Ovary (tissue), 7 donors: ENCODE measurements at regions not wholly inside any gene's neighbourhood (a gene's known extent, or its start where the extent isn't known, plus 50 kb on each side); places are given as distances from the start of the nearest gene placed in this dataset.

ENCODE experiments used
- DNase-seq, 5 donors: peaks; one replicate each; pipeline ENCODE4 v3.0.0-alpha.2; 2019 to 2020
- H3K27ac ChIP-seq, 2 donors: fragments of 200-600 bp; one replicate each; pipeline versions ENCODE4 v1.5.1 to v1.8.0; 2019 to 2022
- H3K27me3 ChIP-seq: fragments of 200-600 bp; one replicate; pipeline ENCODE4 v1.8.0; 2022
- H3K36me3 ChIP-seq: fragments of 200-600 bp; sonication (generic); one replicate; pipeline ENCODE4 v1.5.1; 2019
- H3K4me1 ChIP-seq: one replicate; pipeline ENCODE4 v1.8.1; 2013; ENCODE audit warnings: mild to moderate bottlenecking, moderate library complexity; ENCODE audit not compliant: insufficient read depth
- H3K4me3 ChIP-seq: fragments of 200-600 bp; sonication (generic); one replicate; pipeline ENCODE4 v1.5.1; 2017
- H3K9me3 ChIP-seq, 2 donors: fragments of 200-600 bp in 1 of 2; sonication (generic) in 1 of 2; one replicate each; pipeline versions ENCODE4 v1.5.1 to v1.8.1; 2013 to 2019; ENCODE audit warnings: mild to moderate bottlenecking in 1 of 2, moderate library complexity in 1 of 2
- CTCF ChIP-seq, 3 donors: fragments of 450-650 bp in 2 of 3; fragments of 200-600 bp in 1 of 3; IDR thresholded peaks; one replicate each; pipeline versions ENCODE4 v1.5.1 to v1.8.0; 2016 to 2022; ENCODE audit warnings: antibody characterized with exemption in 3 of 3, mild to moderate bottlenecking in 1 of 3
- EP300 ChIP-seq: sonication (generic); formaldehyde crosslinking; IDR thresholded peaks from one replicate; pipeline ENCODE4 v1.6.1; 2017; ENCODE audit warnings: antibody characterized with exemption
- POLR2A ChIP-seq: fragments of 450-650 bp; IDR thresholded peaks from one replicate; pipeline ENCODE4 v1.6.1; 2017; ENCODE audit warnings: antibody characterized with exemption, mild to moderate bottlenecking, moderate library complexity
- WGBS, 3 donors: extraction: QIAGEN DNeasy Blood & Tissue Kit in 1 of 3; methylation state at CpG; one replicate each; pipeline versions ENCODE4 v1.1.5 to v1.1.7; 2013 to 2017; 5-methylcytosine and 5-hydroxymethylcytosine counted together
- intact Hi-C, 4 donors: fragments of 100-400 bp; cut with DNase I; formaldehyde crosslinking; loops; one replicate each; pipeline versions ENCODE4 v1.11.0 to v1.15.1; 2022 to 2023
- donor health status: DM: no; HTN: no; CAD: no; lungs with moderate emphysema.
- donor health status: DM: no; HTN: no; CAD: no.
- donor health status: Bipolar disorder and iron deficiency.
- donor health status: DM: no; HTN: no; CAD: no.
- donor health status: DM: yes; HTN: yes; CAD: no.

DNA sequence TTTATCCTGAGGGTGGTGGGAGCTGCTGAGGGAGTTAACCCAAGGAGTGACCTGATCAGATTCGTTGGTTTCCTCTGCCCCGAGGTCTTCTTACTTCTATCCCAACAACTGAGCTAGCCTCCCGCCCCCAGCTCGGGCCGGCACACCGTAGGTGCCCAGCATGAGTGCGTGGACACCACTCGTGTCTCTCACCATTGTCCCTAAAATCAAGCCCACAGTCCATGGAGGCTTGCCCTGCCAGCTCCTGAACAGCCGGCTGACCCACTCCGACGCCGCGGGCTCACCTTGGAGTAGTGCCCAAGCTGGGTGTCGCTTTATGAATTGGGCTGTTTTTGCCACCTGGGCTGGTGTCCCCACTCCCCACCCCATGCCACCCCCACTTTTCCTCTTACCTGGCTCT lies 59.0 kb upstream of the CCDC167 start:
- Histone ChIP-seq H3K4me1 (peaks cover 3% of the 10 kb centered on the region), H3K9me3 (no peaks in the 10 kb centered on the region), H3K27ac (no peak overlapping the region), H3K4me3 (no peak overlapping the region), H3K27me3 (no peaks in the 10 kb centered on the region), H3K36me3 (no peaks in the 10 kb centered on the region)
- TF ChIP-seq POLR2A (no peak), EP300 (no peak), CTCF (IDR thresholded peaks at IDR 0.05) (no peak)
- WGBS, 3 donors = 76 to 83% (median 83%) methylated on average over 14 of the region's 14 CpGs
- DNase-seq = no peak
- intact Hi-C loops = no loop called here

GRCh38 chr6:37558168-37558567 lies 58.5 kb upstream of the CCDC167 start:
- 85 to 91% (median 86%) methylated on average over 5 of the region's 5 CpGs for WGBS, 3 donors
- no peaks in the 10 kb centered on the region for H3K27me3 ChIP-seq

GRCh38 chr6:37557645-37558114 lies 58.0 kb upstream of the CCDC167 start:
- intact Hi-C loops = no loop called here

More at GRCh38 chr6:37558168-37558567, 58.5 kb upstream of the CCDC167 start:
- Histone ChIP-seq H3K4me3 (no peak overlapping the region), H3K4me1 (peaks cover 3% of the 10 kb centered on the region), H3K27ac (no peak overlapping the region), H3K9me3 (no peaks in the 10 kb centered on the region), H3K36me3 (no peaks in the 10 kb centered on the region)
- TF ChIP-seq POLR2A (no peak), EP300 (no peak), CTCF (IDR thresholded peaks at IDR 0.05) (no peak)
- no peak for DNase-seq
- intact Hi-C loops = no loop called here

GRCh38 chr6:37556881-37557644 lies 57.4 kb upstream of the CCDC167 start:
- no peak for DNase-seq
- 86 to 88% (median 87%) methylated on average over 15 of the region's 15 CpGs for whole genome bisulfite sequencing, 3 donors
- intact Hi-C loops = no loop called here
- Histone ChIP-seq H3K4me1 (peaks cover 7% of the 10 kb centered on the region), H3K4me3 (no peak overlapping the region), H3K36me3 (no peaks in the 10 kb centered on the region), H3K27ac (no peak overlapping the region), H3K9me3 (no peaks in the 10 kb centered on the region), H3K27me3 (no peaks in the 10 kb centered on the region)
- TF ChIP-seq POLR2A = no peak
- TF ChIP-seq CTCF (IDR thresholded peaks at IDR 0.05) = no peak

More at GRCh38 chr6:37557645-37558114, 58.0 kb upstream of the CCDC167 start:
- TF ChIP-seq EP300 (no peak), POLR2A (no peak), CTCF (IDR thresholded peaks at IDR 0.05) (no peak)
- Histone ChIP-seq H3K36me3 (no peaks in the 10 kb centered on the region), H3K27me3 (no peaks in the 10 kb centered on the region), H3K4me1 (peaks cover 3% of the 10 kb centered on the region), H3K27ac (no peak overlapping the region), H3K9me3 (no peaks in the 10 kb centered on the region), H3K4me3 (no peak overlapping the region)
- DNase-seq = no peak
- WGBS, 3 donors = 78 to 89% (median 87%) methylated on average over 8 of the region's 8 CpGs
